H1 (cell line): ENCODE measurements at regions not wholly inside any gene's neighbourhood (a gene's known extent, or its start where the extent isn't known, plus 50 kb on each side); places are given as distances from the start of the nearest gene placed in this dataset.

Experiments used
- ATF2 ChIP-seq: IDR thresholded peaks from 2 replicates; pipeline ENCODE4 v1.6.1; 2012; ENCODE audit warnings: low read length, inconsistent platforms
- BRCA1 ChIP-seq: IDR thresholded peaks from 2 replicates; pipeline ENCODE4 v1.6.1; 2012; ENCODE audit warnings: low read depth, low read length, improper control_type of control experiment
- CTCF ChIP-seq, 3 experiments: IDR thresholded peaks; 1 replicate in 2 of 3; 2 replicates in 1 of 3; pipeline versions ENCODE4 v1.5.1 to v1.6.1; 2011; ENCODE audit warnings: low read length in 3 of 3, mild to moderate bottlenecking in 3 of 3, inconsistent platforms in 2 of 3, low read depth in 1 of 3, moderate library complexity in 1 of 3; ENCODE audit not compliant: insufficient read depth in 1 of 3; ENCODE audit errors: control extremely low read depth in 1 of 3
- EP300 ChIP-seq, 2 experiments: IDR thresholded peaks; 1 replicate in 1 of 2; 2 replicates in 1 of 2; pipeline ENCODE4 v1.6.1; 2011 to 2012; ENCODE audit warnings: low read depth in 2 of 2, low read length in 2 of 2, mild to moderate bottlenecking in 2 of 2, borderline replicate concordance in 1 of 2, inconsistent platforms in 1 of 2, moderate library complexity in 1 of 2
- GABPA ChIP-seq: IDR thresholded peaks from 2 replicates; pipeline ENCODE4 v1.6.1; 2011; ENCODE audit warnings: mild to moderate bottlenecking, low read length, moderate library complexity, borderline replicate concordance; ENCODE audit not compliant: insufficient read depth
- POLR2AphosphoS5 ChIP-seq: IDR thresholded peaks from 2 replicates; pipeline ENCODE4 v1.6.1; 2011; ENCODE audit warnings: low read depth, low read length

- no peak for TF ChIP-seq CTCF (IDR thresholded peaks at IDR 0.05; ENCODE audit: control extremely low read depth in 1 of 3, insufficient read depth in 1 of 3, low read depth in 1 of 3, low read length in 3 of 3)
- TF ChIP-seq EP300 (IDR thresholded peaks at IDR 0.05; ENCODE audit: borderline replicate concordance in 1 of 2, low read depth in 2 of 2, low read length in 2 of 2) = no peak
- no peak for TF ChIP-seq GABPA
- TF ChIP-seq ATF2 = no peak
- TF ChIP-seq BRCA1 = no peak
- no peak for TF ChIP-seq POLR2AphosphoS5
Measured at GRCh38 chr1:194369060-194369459, 1182.6 kb upstream of the B3GALT2 start.
